Kidney epithelial cell (primary cell): ENCODE measurements at regions not wholly inside any gene's neighbourhood (a gene's known extent, or its start where the extent isn't known, plus 50 kb on each side); places are given as distances from the start of the nearest gene placed in this dataset.
"Not testable (repeated sequence)": the region's sequence is repeated elsewhere in the genome, so short reads cannot be mapped to it uniquely, and the experiment has no call there.

ENCODE experiments used
- DNase-seq: peaks from one replicate; pipeline ENCODE4 v3.0.0-alpha.2; 2010; ENCODE audit warnings: low read depth
- H3K27me3 ChIP-seq: 2 replicates; pipeline ENCODE4 v1.6.0; 2011; ENCODE audit warnings: low read length; ENCODE audit not compliant: control insufficient read depth, insufficient read depth
- H3K36me3 ChIP-seq: 2 replicates; pipeline ENCODE4 v1.5.1; 2011; ENCODE audit warnings: low read length; ENCODE audit not compliant: control insufficient read depth, insufficient read depth
- H3K4me3 ChIP-seq: 2 replicates; pipeline ENCODE4 v1.5.1; 2011; ENCODE audit warnings: low read depth, mild to moderate bottlenecking, control low read depth, low read length
- CTCF ChIP-seq: IDR thresholded peaks from 2 replicates; pipeline ENCODE4 v1.5.1; 2011; ENCODE audit warnings: mild to moderate bottlenecking, moderate library complexity, low read length, control low read depth, inconsistent platforms; ENCODE audit not compliant: insufficient read depth, poor library complexity, severe bottlenecking

- TF ChIP-seq CTCF, result no peak
Measured at GRCh38 chr6:74573613-74574012, 632.2 kb downstream of the COL12A1 start.

GRCh38 chr6:74570044-74570443 lies 635.8 kb downstream of the COL12A1 start:
- DNase-seq, result no peak

More at GRCh38 chr6:74573613-74574012, 632.2 kb downstream of the COL12A1 start:
- H3K4me3 ChIP-seq, result no peak overlapping the region
- H3K36me3 ChIP-seq, result no peaks in the 10 kb centered on the region
- no peaks in the 10 kb centered on the region for H3K27me3 ChIP-seq
- no peak for DNase-seq

GRCh38 chr6:74568861-74569260 lies 637.0 kb downstream of the COL12A1 start:
- Histone ChIP-seq H3K4me3 (no peak overlapping the region), H3K27me3 (no peaks in the 10 kb centered on the region), H3K36me3 (no peaks in the 10 kb centered on the region)
- no peak for TF ChIP-seq CTCF
- DNase-seq, result no peak

More at GRCh38 chr6:74570044-74570443, 635.8 kb downstream of the COL12A1 start:
- TF ChIP-seq CTCF, result no peak
- Histone ChIP-seq H3K36me3 (no peaks in the 10 kb centered on the region), H3K4me3 (no peak overlapping the region), H3K27me3 (no peaks in the 10 kb centered on the region)

- DNase-seq, H3K27me3 ChIP-seq, H3K4me3 ChIP-seq, H3K36me3 ChIP-seq: not testable (repeated sequence)
Measured at GRCh38 chr6:74567923-74568290, 637.9 kb downstream of the COL12A1 start.

GRCh38 chr6:74567281-74567922 lies 638.5 kb downstream of the COL12A1 start:
- H3K36me3 ChIP-seq, result no peaks in the 10 kb centered on the region
- no peak for TF ChIP-seq CTCF
- no peak for DNase-seq
- no peak overlapping the region for H3K4me3 ChIP-seq
- H3K27me3 ChIP-seq, result no peaks in the 10 kb centered on the region

- H3K27me3 ChIP-seq, result no peaks in the 10 kb centered on the region
- no peak for DNase-seq
- H3K4me3 ChIP-seq, result no peak overlapping the region
- TF ChIP-seq CTCF, result no peak
- H3K36me3 ChIP-seq, result no peaks in the 10 kb centered on the region
Measured at GRCh38 chr6:74557236-74557635, 648.6 kb downstream of the COL12A1 start.
